ENCODE measurements at regions not wholly inside any gene's neighbourhood (a gene's known extent, or its start where the extent isn't known, plus 50 kb on each side); places are given as distances from the start of the nearest gene placed in this dataset.

- TF ChIP-seq EP300 (IDR thresholded peaks at IDR 0.05) (no peak), POLR2AphosphoS5 (IDR thresholded peaks at IDR 0.05) (no peak)
These were observed 103.7 kb upstream of the VSTM2B start for GRCh38 chr19:29422047-29422446.
